Embryonic facial prominence (tissue), 1 donor: ENCODE measurements at regions not wholly inside any gene's neighbourhood (a gene's known extent, or its start where the extent isn't known, plus 50 kb on each side); places are given as distances from the start of the nearest gene placed in this dataset.
A peak's percentile ranks its signal among the peaks of the same experiment; 100 is the strongest.
"Not testable (repeated sequence)": the region's sequence is repeated elsewhere in the genome, so short reads cannot be mapped to it uniquely, and the experiment has no call there.

ENCODE experiments used
- DNase-seq: peaks from one replicate; pipeline ENCODE4 v3.0.0-alpha.2; 2016; ENCODE audit errors: extremely low spot score

DNA sequence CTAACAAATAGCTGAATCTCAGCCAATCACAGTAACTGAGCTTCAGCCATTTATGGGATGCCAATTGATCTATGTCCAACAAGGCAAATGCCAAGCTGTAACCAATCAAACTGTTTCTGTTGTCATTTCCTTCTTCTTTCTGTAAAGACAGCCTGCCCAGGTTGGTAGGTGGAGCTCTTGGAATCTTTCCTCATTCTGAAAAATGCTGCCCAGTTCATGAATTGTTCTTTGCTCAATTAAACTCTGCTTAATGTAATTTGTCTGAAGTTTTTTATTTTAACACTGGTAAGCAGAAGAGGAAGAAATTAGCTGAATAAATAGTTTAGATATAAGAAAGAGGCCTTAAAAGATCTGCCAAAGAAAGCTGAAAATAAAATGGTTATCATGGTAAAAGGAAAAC lies 1235.6 kb downstream of the EFNA5 start:
- DNase-seq, result no peak

GRCh38 chr5:106430733-106431132 lies 1240.0 kb downstream of the EFNA5 start:
- not testable (repeated sequence) for DNase-seq

- no peak for DNase-seq
Observed at GRCh38 chr5:106423109-106423897, 1247.4 kb downstream of the EFNA5 start.

- DNase-seq, result no peak
Observed at GRCh38 chr5:106420102-106420501, 1250.6 kb downstream of the EFNA5 start.

- DNase-seq, result no peak
Observed at GRCh38 chr5:106418196-106418595, 1252.5 kb downstream of the EFNA5 start.

DNA sequence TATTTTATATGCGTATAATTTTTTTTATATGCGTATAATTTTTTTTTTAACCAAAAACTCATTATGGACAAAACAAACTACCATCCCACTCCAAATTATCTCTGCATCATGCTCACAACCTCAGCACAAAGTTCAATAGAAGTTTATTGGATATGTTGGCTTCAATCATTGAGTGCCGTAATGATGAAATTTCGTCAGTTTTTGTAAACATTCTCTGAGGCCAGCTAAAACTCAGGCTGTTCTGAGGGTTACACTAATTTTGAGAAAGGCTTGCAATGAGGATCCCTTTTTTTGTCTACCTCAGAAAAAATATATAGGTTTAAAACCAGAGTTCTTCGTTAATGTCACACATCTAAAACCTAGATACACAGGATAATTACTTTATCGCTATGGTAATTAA lies 1253.2 kb downstream of the EFNA5 start:
- no peak for DNase-seq

GRCh38 chr5:106417163-106417562 lies 1253.6 kb downstream of the EFNA5 start:
- DNase-seq, result no peak

GRCh38 chr5:106415541-106415940 lies 1255.2 kb downstream of the EFNA5 start:
- DNase-seq, result peak; percentile 39

DNA sequence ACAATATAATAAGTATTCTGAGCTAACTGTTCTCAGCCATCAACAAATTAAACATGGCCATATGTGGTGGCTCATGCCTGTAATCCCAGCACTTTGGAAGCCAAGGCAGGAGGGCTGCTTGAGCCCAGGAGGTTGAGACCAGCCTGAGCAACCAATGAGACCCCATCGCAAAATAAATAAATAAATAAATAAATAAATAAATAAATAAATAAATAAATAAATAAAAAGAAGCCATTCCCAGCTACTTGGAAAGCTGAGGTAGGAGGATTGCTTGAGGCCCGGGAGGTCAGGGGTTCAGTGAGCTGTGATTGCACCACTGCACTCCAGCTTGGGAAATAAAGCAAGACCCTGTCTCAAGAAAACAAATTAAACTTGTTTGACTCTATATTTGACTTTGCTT lies 1256.4 kb downstream of the EFNA5 start:
- DNase-seq, result no peak

- DNase-seq, result no peak
Observed at GRCh38 chr5:106412606-106413005, 1258.1 kb downstream of the EFNA5 start.

- no peak for DNase-seq
Observed at GRCh38 chr5:106408570-106408969, 1262.2 kb downstream of the EFNA5 start.

- DNase-seq, result no peak
Observed at GRCh38 chr5:106408141-106408540, 1262.6 kb downstream of the EFNA5 start.

DNA sequence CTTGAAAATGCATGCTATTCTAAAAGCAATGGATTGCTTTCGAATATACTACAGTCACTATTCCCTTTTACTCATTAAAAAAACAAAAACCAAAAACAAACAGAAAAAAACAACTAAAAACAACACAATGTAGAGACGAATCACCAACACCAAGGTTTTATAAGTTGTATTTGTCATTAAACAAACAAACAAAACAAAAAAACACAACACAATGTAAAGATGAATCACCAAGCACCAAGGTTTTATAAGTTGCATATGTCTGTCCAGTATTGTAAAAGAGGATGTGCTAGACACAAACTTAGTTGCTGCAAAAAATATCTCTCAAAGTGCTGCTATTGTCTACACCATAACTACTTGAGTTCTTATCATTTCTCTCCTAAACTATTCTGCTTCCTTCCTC lies 1269.2 kb downstream of the EFNA5 start:
- DNase-seq, result no peak

GRCh38 chr5:106399391-106399790 lies 1271.3 kb downstream of the EFNA5 start:
- no peak for DNase-seq

DNA sequence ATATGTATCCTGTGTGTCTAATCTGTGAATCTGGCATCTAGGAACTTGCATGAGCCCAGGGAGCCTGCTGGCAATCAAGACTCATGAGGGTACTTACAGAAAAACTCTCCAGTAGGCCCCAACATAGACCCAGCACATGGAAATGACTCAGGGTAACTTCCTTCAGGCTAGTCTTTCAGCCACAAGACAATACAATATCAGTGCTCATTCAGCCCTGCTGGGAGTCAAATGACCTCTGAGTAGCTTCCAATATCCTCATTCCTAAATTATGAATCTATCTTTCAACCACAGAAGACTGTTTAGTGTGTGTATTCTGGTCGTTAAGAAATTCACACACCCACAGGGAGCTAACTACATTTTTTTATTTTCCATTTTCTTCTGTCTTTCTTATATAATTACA lies 1273.0 kb downstream of the EFNA5 start:
- no peak for DNase-seq

DNA sequence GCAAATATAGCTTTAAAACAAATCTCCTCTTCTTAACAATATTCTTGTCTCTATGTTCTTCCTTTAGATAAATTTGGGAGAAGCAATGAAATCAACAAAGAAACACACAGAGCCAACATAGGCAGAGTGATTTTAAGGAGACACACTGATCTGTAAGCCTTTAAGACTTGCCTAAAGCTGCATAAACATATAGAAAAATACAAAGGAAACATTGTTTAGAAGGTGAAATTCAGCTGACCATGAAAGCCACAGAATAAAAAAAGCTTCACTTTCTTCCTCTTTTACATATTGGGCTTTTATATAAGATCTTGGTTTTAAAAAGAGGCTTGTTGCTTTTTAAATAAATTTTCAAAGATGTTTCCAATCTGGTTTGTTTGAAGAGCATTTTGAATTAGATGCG lies 1277.5 kb downstream of the EFNA5 start:
- no peak for DNase-seq

- DNase-seq, result no peak
Observed at GRCh38 chr5:106392766-106393165, 1278.0 kb downstream of the EFNA5 start.

DNA sequence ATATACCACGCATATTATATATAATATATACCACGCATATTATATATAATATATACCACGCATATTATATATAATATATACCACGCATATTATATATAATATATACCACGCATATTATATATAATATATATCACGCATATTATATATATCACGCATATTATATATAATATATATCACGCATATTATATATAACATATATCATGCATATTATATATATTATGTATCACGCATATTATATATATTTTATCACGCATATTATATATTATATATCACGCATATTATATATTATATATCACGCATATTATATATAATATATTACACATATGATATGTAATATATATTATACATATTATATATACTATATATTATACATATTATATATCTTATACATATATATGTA lies 1283.0 kb downstream of the EFNA5 start:
- not testable (repeated sequence) for DNase-seq

DNA sequence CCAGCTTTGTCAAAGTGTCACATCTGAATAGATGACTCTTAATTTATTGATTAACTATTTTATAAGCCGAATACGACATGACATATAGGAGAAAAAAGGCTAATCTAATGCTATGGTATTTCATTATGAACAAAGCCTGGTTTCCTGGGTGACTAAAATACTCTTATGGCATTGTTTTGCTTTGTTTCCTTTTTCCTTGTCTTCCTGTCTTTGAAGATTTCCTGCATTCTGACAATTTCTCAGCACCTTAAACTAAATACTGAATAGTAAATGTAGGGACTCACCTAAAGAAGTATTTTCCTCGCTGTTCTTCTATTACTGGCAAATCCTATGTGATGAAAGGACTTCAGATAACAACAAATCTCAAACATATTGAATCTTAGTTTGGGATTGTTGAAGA lies 1284.5 kb downstream of the EFNA5 start:
- no peak for DNase-seq

GRCh38 chr5:106380736-106381135 lies 1290.0 kb downstream of the EFNA5 start:
- no peak for DNase-seq

GRCh38 chr5:106376522-106376921 lies 1294.2 kb downstream of the EFNA5 start:
- no peak for DNase-seq

DNA sequence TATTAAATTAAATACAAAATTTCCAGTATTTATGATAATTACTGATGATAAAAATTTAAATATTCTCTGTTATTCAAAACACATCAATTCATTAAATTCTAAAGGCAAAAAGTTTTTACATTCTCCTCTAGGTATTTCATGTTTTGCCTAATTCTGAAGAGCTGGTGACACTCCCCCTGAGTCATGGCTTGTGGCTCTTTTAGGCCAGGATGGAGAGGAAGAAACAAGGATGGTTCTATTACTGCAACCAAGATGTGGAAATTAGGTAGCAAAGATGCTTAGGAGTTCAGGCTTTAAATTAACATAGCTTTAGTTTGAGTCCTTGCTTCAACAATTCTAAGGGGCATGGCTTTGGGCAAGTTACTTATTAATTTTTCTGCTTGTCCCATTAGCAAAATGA lies 1295.8 kb downstream of the EFNA5 start:
- DNase-seq, result no peak

- no peak for DNase-seq
Observed at GRCh38 chr5:106368021-106368420, 1302.7 kb downstream of the EFNA5 start.

DNA sequence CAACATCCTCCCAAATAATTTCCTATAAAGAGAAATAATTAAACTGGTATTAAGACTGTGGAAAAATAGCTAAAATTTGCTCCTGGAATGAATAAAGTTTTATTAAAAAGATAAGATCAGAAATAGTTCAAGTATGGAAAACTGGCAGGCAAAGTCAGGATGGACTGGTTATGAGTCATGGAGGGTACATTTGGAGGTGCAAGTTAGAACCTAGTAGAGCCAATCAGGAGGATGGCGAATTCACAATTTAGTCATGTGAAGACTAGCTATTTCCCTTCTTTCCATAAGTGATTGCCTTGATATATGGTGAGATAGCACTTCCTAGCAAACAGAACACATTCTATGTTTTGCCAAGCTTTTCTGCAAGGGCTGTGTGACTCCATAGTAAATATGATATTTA lies 1303.5 kb downstream of the EFNA5 start:
- DNase-seq, result no peak
